ENCODE measurements at regions not wholly inside any gene's neighbourhood (a gene's known extent, or its start where the extent isn't known, plus 50 kb on each side); places are given as distances from the start of the nearest gene placed in this dataset.
"Not testable (repeated sequence)": the region's sequence is repeated elsewhere in the genome, so short reads cannot be mapped to it uniquely, and the experiment has no call there.

GRCh38 chr1:104121271-104121670 lies 371.6 kb downstream of the AMY1C start:
- no peaks in the 10 kb centered on the region for H3K9me3 ChIP-seq
- intact Hi-C loops (cut with DNase I; ENCODE audit: low total_unique reads) (no loop called here), in situ Hi-C loops (cut with MboI; ENCODE audit: low sequenced_read_pairs in 4 of 4) (no loop called here)
- no peak for TF ChIP-seq POLR2A (IDR thresholded peaks at IDR 0.05)
- TF ChIP-seq, protein P1, sequence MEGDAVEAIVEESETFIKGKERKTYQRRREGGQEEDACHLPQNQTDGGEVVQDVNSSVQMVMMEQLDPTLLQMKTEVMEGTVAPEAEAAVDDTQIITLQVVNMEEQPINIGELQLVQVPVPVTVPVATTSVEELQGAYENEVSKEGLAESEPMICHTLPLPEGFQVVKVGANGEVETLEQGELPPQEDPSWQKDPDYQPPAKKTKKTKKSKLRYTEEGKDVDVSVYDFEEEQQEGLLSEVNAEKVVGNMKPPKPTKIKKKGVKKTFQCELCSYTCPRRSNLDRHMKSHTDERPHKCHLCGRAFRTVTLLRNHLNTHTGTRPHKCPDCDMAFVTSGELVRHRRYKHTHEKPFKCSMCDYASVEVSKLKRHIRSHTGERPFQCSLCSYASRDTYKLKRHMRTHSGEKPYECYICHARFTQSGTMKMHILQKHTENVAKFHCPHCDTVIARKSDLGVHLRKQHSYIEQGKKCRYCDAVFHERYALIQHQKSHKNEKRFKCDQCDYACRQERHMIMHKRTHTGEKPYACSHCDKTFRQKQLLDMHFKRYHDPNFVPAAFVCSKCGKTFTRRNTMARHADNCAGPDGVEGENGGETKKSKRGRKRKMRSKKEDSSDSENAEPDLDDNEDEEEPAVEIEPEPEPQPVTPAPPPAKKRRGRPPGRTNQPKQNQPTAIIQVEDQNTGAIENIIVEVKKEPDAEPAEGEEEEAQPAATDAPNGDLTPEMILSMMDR (IDR thresholded peaks at IDR 0.05 in 4 of 5, conservative IDR thresholded peaks at IDR 0.05 in 1 of 5), result no peak
- ATAC-seq (no peak), DNase-seq (no peak)
- H3K27me3 ChIP-seq, result no peaks in the 10 kb centered on the region
- H3K36me3 ChIP-seq, result no peaks in the 10 kb centered on the region
- H3K4me3 ChIP-seq, result no peak overlapping the region
- no peaks in the 10 kb centered on the region for H3K4me1 ChIP-seq
- H3K27ac ChIP-seq, result no peak overlapping the region

GRCh38 chr1:104125266-104125665 lies 375.6 kb downstream of the AMY1C start:
- no peaks in the 10 kb centered on the region for H3K27me3 ChIP-seq
- in situ Hi-C loops (cut with MboI; ENCODE audit: low sequenced_read_pairs in 4 of 4), result no loop called here

DNA sequence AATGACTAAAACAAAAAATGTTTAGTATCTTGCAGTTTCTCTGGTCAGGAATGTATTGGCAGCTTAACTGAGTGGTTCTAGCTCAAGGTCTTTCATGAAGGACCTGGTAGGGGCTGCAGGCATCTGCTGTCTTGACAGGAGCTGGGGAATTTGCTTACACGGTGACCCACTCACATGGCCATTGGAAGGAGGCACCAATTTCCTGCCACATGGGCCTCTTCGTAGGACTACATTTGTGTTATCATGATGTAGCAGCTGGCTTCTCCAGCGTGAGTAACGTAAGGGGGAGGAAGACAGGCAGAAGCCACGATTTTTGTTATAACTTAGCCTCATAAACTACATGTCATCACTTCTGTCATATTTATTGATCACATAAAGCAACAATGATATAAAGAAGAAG lies 376.3 kb downstream of the AMY1C start:
- no peak for DNase-seq
- no peaks in the 10 kb centered on the region for H3K36me3 ChIP-seq
- no peak overlapping the region for H3K27ac ChIP-seq
- no peaks in the 10 kb centered on the region for H3K9me3 ChIP-seq
- no peaks in the 10 kb centered on the region for H3K27me3 ChIP-seq
- no peak overlapping the region for H3K4me3 ChIP-seq
- no peaks in the 10 kb centered on the region for H3K4me1 ChIP-seq
- TF ChIP-seq, protein P1 (IDR thresholded peaks at IDR 0.05 in 4 of 5, conservative IDR thresholded peaks at IDR 0.05 in 1 of 5), result no peak
- no peak for TF ChIP-seq POLR2A (IDR thresholded peaks at IDR 0.05)
- no peak for ATAC-seq
- in situ Hi-C loops (cut with MboI; ENCODE audit: low sequenced_read_pairs in 4 of 4) (no loop called here), intact Hi-C loops (cut with DNase I; ENCODE audit: low total_unique reads) (no loop called here)

More at GRCh38 chr1:104125266-104125665, 375.6 kb downstream of the AMY1C start:
- ATAC-seq, result no peak
- H3K4me1 ChIP-seq, result no peaks in the 10 kb centered on the region
- no peak overlapping the region for H3K27ac ChIP-seq
- no peaks in the 10 kb centered on the region for H3K36me3 ChIP-seq
- no peak for TF ChIP-seq POLR2A (IDR thresholded peaks at IDR 0.05)
- TF ChIP-seq, protein P1 (IDR thresholded peaks at IDR 0.05 in 4 of 5, conservative IDR thresholded peaks at IDR 0.05 in 1 of 5), result no peak
- intact Hi-C loops (cut with DNase I; ENCODE audit: low total_unique reads), result no loop called here
- no peaks in the 10 kb centered on the region for H3K9me3 ChIP-seq
- no peak overlapping the region for H3K4me3 ChIP-seq
- no peak for DNase-seq

DNA sequence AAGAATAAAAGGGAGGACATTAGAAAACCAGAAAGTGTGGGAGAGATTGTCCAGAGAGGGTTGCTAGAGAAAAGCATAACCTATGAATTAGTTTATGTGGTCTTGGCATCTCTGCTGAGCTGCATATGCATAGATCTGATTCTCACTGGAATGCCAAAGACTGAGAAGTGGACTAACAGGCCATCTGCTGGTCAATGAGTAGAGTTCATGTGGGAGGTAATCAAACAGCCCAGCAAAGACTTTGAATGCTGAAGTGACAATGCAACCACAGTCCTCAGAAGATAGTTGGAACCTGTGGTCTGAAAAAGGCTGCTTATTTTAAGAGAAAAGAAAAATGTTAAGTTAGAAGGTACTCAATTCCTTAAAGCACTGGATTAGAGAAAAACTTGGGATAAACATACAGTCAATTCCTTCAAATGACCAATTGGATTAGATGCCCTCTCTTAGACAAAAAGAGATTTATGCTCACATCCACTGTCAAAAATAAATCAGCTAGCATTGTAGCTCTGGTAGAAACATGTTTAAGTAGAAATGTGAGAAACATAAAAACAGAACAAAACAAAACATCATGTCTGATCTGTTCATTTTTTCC lies 382.8 kb downstream of the AMY1C start:
- Histone ChIP-seq H3K27ac (no peak overlapping the region), H3K27me3 (no peaks in the 10 kb centered on the region), H3K9me3 (no peaks in the 10 kb centered on the region), H3K36me3 (no peaks in the 10 kb centered on the region), H3K4me1 (no peaks in the 10 kb centered on the region), H3K4me3 (no peak overlapping the region)
- DNase-seq (no peak), ATAC-seq (no peak)
- in situ Hi-C loops (cut with MboI; ENCODE audit: low sequenced_read_pairs in 4 of 4) (no loop called here), intact Hi-C loops (cut with DNase I; ENCODE audit: low total_unique reads) (no loop called here)
- TF ChIP-seq POLR2A (IDR thresholded peaks at IDR 0.05), result no peak
- TF ChIP-seq, protein P1 (IDR thresholded peaks at IDR 0.05 in 4 of 5, conservative IDR thresholded peaks at IDR 0.05 in 1 of 5), result no peak

DNA sequence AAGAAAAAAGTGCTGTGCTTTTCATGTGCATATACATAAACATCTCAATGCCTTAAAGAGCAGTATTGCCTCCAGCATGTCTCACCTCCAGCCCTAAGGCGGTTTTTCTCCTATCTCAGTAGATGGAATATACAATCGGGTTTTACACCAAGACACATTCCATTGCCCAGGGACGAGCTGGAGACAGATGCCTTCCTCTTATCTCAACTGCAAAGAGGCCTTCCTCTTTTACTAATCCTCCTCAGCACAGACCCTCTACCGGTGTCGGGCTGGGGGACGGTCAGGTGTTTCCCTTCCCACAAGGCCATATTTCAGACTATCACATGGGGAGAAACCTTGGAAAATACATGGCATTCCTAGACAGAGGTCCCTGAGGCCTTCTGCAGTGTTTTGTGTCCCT lies 385.3 kb downstream of the AMY1C start:
- in situ Hi-C loops (cut with MboI; ENCODE audit: low sequenced_read_pairs in 4 of 4); H3K36me3 ChIP-seq; H3K4me3 ChIP-seq: not testable (repeated sequence)

More for the DNA sequence above, 385.3 kb downstream of the AMY1C start:
- ATAC-seq; H3K4me1 ChIP-seq; H3K9me3 ChIP-seq; DNase-seq; H3K27ac ChIP-seq; intact Hi-C loops (cut with DNase I; ENCODE audit: low total_unique reads); H3K27me3 ChIP-seq: not testable (repeated sequence)
